K562 (cell line): ENCODE measurements at regions not wholly inside any gene's neighbourhood (a gene's known extent, or its start where the extent isn't known, plus 50 kb on each side); places are given as distances from the start of the nearest gene placed in this dataset.

Experiments used
- ATAC-seq: fragments of 200-7000 bp; cut with Tn5 transposase; 3 replicates; pipeline ENCODE4 v1.9.1; 2020; ENCODE audit warnings: moderate library complexity
- BruUV-seq: library from RNA; stranded (reverse); fragments of 400-500 nt; replicated peaks from 2 replicates; lab custom pipeline; 2021; lab: Mats Ljungman, UMichigan
- CTCF ChIA-PET: fragments of 300-600 bp; formaldehyde crosslinking; extraction: SDS; loops from one replicate; lab custom pipeline; 2021; ENCODE audit warnings: low intra/inter-chr PET ratio; lab: Yijun Ruan, JAX
- POLR2A ChIA-PET: fragments of 300-600, 350-650 bp; sonication (Branson Sonifier 250); formaldehyde crosslinking; extraction: SDS; loops from one replicate; lab custom pipeline; 2021; ENCODE audit warnings: antibody characterized with exemption, inconsistent platforms; lab: Yijun Ruan, JAX
- DNase-seq, 4 experiments: peaks; one replicate each; pipeline versions ENCODE4 v3.0.0 to v3.0.0-alpha.2; 2011 to 2018; ENCODE audit warnings: low spot score in 3 of 4, mixed read lengths in 3 of 4; ENCODE audit errors: extremely low read depth in 1 of 4
- FAIRE-seq: peaks from 2 replicates; lab custom pipeline; 2011; peaks lifted over from hg19 to GRCh38; lab: Jason Lieb, UNC
- H2AFZ ChIP-seq: 2 replicates; pipeline ENCODE4 v1.6.0; 2011; ENCODE audit warnings: low read depth, low read length, control low read depth, inconsistent platforms
- H3K27ac ChIP-seq: fragments of 200-600 bp; 3 replicates; pipeline ENCODE4 v1.8.0; 2011; ENCODE audit warnings: low read depth, mild to moderate bottlenecking, control low read depth, inconsistent platforms, low read length, moderate library complexity, mixed read lengths; ENCODE audit errors: extremely low read depth
- H3K27me3 ChIP-seq, 2 experiments: fragments of 300-600 bp in 1 of 2; 2 replicates in 1 of 2; 3 replicates in 1 of 2; pipeline versions ENCODE4 v1.6.0 to v1.8.0; 2011; ENCODE audit warnings: inconsistent platforms in 2 of 2, low read length in 2 of 2, mild to moderate bottlenecking in 1 of 2, mixed read lengths in 1 of 2, moderate library complexity in 1 of 2; ENCODE audit not compliant: control insufficient read depth in 2 of 2, insufficient read depth in 2 of 2
- H3K36me3 ChIP-seq: fragments of 300-600 bp; 3 replicates; pipeline ENCODE4 v1.8.0; 2011; ENCODE audit warnings: mild to moderate bottlenecking, low read length, inconsistent platforms; ENCODE audit not compliant: control insufficient read depth, insufficient read depth
- H3K4me1 ChIP-seq, 2 experiments: fragments of 200-600 bp in 1 of 2; replicated peaks in 1 of 2; 2 replicates in 1 of 2; 3 replicates in 1 of 2; pipeline versions ENCODE4 v1.5.1 to v1.8.0; 2011; ENCODE audit warnings: inconsistent platforms in 2 of 2, low read length in 2 of 2, mild to moderate bottlenecking in 1 of 2, mixed read lengths in 1 of 2, moderate library complexity in 1 of 2; ENCODE audit not compliant: control insufficient read depth in 2 of 2, insufficient read depth in 2 of 2
- H3K4me2 ChIP-seq: 2 replicates; pipeline ENCODE4 v1.6.1; 2011; ENCODE audit warnings: low read length, control low read depth, inconsistent platforms, mixed read lengths; ENCODE audit not compliant: insufficient read depth
- H3K4me3 ChIP-seq: fragments of 200-600 bp; sonication (generic), shearing (Covaris generic); 2 replicates; pipeline ENCODE4 v1.5.1; 2016; ENCODE audit warnings: control low read depth, inconsistent platforms
- H3K79me2 ChIP-seq: fragments of 200-600 bp; 3 replicates; pipeline ENCODE4 v1.8.0; 2011; ENCODE audit warnings: low read length, inconsistent platforms; ENCODE audit not compliant: control insufficient read depth, insufficient read depth
- H3K9ac ChIP-seq, 2 experiments: 2 replicates each; pipeline versions ENCODE4 v1.6.0 to v1.6.1; 2011; ENCODE audit warnings: low read depth in 2 of 2, low read length in 2 of 2, control low read depth in 1 of 2, inconsistent platforms in 1 of 2, mild to moderate bottlenecking in 1 of 2, mixed read lengths in 1 of 2; ENCODE audit not compliant: insufficient read depth in 1 of 2
- H3K9me1 ChIP-seq: one replicate; pipeline ENCODE4 v1.6.0; 2011; ENCODE audit warnings: inconsistent platforms, mild to moderate bottlenecking, low read length, moderate library complexity; ENCODE audit not compliant: control insufficient read depth, insufficient read depth
- H3K9me3 ChIP-seq: replicated peaks from 2 replicates; pipeline ENCODE4 v1.5.1; 2011; ENCODE audit warnings: low read depth, low read length, inconsistent platforms; ENCODE audit not compliant: control insufficient read depth, insufficient read depth
- H4K20me1 ChIP-seq: replicated peaks from 2 replicates; pipeline ENCODE4 v1.6.1; 2011; ENCODE audit warnings: low read length, inconsistent platforms, mixed read lengths; ENCODE audit not compliant: control insufficient read depth, insufficient read depth
- BRF1 ChIP-seq: IDR thresholded peaks from 3 replicates; pipeline ENCODE4 v1.6.1; 2011; ENCODE audit warnings: borderline replicate concordance, mild to moderate bottlenecking; ENCODE audit not compliant: insufficient read length; ENCODE audit errors: extremely low read depth
- CEBPB ChIP-seq: fragments of 450-650 bp; IDR thresholded peaks from 2 replicates; pipeline ENCODE4 v1.6.1; 2016; ENCODE audit warnings: missing genetic modification characterization, missing compliant biosample characterization
- FUS ChIP-seq: fragments of 200-400 bp; formaldehyde crosslinking; optimal IDR thresholded peaks from 2 replicates; pipeline ENCODE3; 2017; ENCODE audit warnings: low read depth, low read length
- MIER1 ChIP-seq: fragments of 450-650 bp; IDR thresholded peaks from 2 replicates; pipeline ENCODE4 v1.6.1; 2016; ENCODE audit warnings: antibody characterized with exemption, mild to moderate bottlenecking, low read depth
- RFX5 ChIP-seq: IDR thresholded peaks from 2 replicates; pipeline ENCODE4 v1.6.1; 2011; ENCODE audit warnings: low read depth, mild to moderate bottlenecking, improper control_type of control experiment, low read length
- SAFB ChIP-seq: fragments of 200-400 bp; formaldehyde crosslinking; IDR thresholded peaks from 2 replicates; pipeline ENCODE4 v1.6.1; 2017; ENCODE audit warnings: low read depth, low read length, borderline replicate concordance
- SIN3A ChIP-seq, 2 experiments: fragments of 150-350 bp in 1 of 2; IDR thresholded peaks; 2 replicates each; pipeline ENCODE4 v1.6.1; 2011 to 2016; ENCODE audit warnings: borderline replicate concordance in 2 of 2, low read depth in 2 of 2, low read length in 2 of 2, mild to moderate bottlenecking in 2 of 2, moderate library complexity in 2 of 2; ENCODE audit not compliant: control insufficient read depth in 1 of 2
- SMC3 ChIP-seq: conservative IDR thresholded peaks from 2 replicates; pipeline ENCODE4 v1.6.1; 2011; ENCODE audit warnings: low read depth, low read length, improper control_type of control experiment; ENCODE audit not compliant: insufficient read depth
- ZNF224 ChIP-seq: sonication (generic); formaldehyde crosslinking; IDR thresholded peaks from 2 replicates; pipeline ENCODE4 v1.8.0; 2022; ENCODE audit warnings: mild to moderate bottlenecking, missing genetic modification reagents
- ZNF253 ChIP-seq: fragments of 250-450 bp; sonication (Bioruptor Pico); conservative IDR thresholded peaks from 2 replicates; pipeline ENCODE4 v1.6.1; 2021; ENCODE audit warnings: mild to moderate bottlenecking
- ZNF449 ChIP-seq: fragments of 250-450 bp; sonication (Bioruptor Pico); IDR thresholded peaks from 2 replicates; pipeline ENCODE4 v1.8.0; 2022; ENCODE audit warnings: moderate library complexity, mild to moderate bottlenecking, inconsistent platforms
- ZNF778 ChIP-seq: fragments of 450-650 bp; formaldehyde crosslinking; IDR thresholded peaks from 2 replicates; pipeline ENCODE4 v1.4.0; 2020; ENCODE audit warnings: mild to moderate bottlenecking, moderate library complexity
- WGBS: fragments of 100-300 bp; shearing (Covaris generic); methylation state at CpG from one replicate; pipeline ENCODE4 v1.1.6; 2016; ENCODE audit warnings: low coverage, mixed read lengths; ENCODE audit not compliant: insufficient coverage; ENCODE audit errors: missing lambda C conversion rate; 5-methylcytosine and 5-hydroxymethylcytosine counted together
- in situ Hi-C: fragments of 300-500 bp; cut with MboI; formaldehyde crosslinking; loops from 4 replicates; pipeline ENCODE4 v1.15.0; 2018; ENCODE audit warnings: inconsistent platforms, mixed read lengths
- intact Hi-C: fragments of 100-400 bp; cut with micrococcal nuclease; formaldehyde crosslinking; loops from 2 replicates; pipeline ENCODE4 v1.14.2; 2022
- TF ChIP-seq, protein P1 (sequence below): fragments of 250-450 bp; sonication (Bioruptor Pico); IDR thresholded peaks from 2 replicates; pipeline ENCODE4 v1.4.0; 2020; ENCODE audit warnings: mild to moderate bottlenecking, moderate library complexity
- TF ChIP-seq, protein P2 (sequence below): IDR thresholded peaks from 3 replicates; pipeline ENCODE4 v1.6.1; 2011; ENCODE audit warnings: borderline replicate concordance, mild to moderate bottlenecking, moderate library complexity; ENCODE audit not compliant: insufficient read length; ENCODE audit errors: extremely low read depth

GRCh38 chr4:177185151-177185550, 124.5 kb upstream of the NEIL3 start (continued):
- TF ChIP-seq, protein P1, sequence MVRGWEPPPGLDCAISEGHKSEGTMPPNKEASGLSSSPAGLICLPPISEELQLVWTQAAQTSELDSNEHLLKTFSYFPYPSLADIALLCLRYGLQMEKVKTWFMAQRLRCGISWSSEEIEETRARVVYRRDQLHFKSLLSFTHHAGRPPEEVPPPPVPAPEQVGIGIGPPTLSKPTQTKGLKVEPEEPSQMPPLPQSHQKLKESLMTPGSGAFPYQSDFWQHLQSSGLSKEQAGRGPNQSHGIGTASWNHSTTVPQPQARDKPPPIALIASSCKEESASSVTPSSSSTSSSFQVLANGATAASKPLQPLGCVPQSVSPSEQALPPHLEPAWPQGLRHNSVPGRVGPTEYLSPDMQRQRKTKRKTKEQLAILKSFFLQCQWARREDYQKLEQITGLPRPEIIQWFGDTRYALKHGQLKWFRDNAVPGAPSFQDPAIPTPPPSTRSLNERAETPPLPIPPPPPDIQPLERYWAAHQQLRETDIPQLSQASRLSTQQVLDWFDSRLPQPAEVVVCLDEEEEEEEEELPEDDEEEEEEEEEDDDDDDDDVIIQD (CRISPR knock-in tag): no peak
- no peak for TF ChIP-seq SIN3A (IDR thresholded peaks at IDR 0.05; ENCODE audit: borderline replicate concordance in 2 of 2, control insufficient read depth in 1 of 2, low read depth in 2 of 2, low read length in 2 of 2)
- no peak for TF ChIP-seq RFX5
- TF ChIP-seq, all 486 proteins: peak for 0

GRCh38 chr4:177185579-177185978, 124.1 kb upstream of the NEIL3 start:
- in situ Hi-C loops: no loop called here
- no TSS peak for BruUV-seq
- ChIA-PET POLR2A (no interaction called here), CTCF (no interaction called here)
- ATAC-seq (no peak), FAIRE-seq (no peak), DNase-seq (no peak)
- H3K27ac ChIP-seq: no peak overlapping the region
- no peaks in the 10 kb centered on the region for H3K4me1 ChIP-seq
- no peak overlapping the region for H3K9ac ChIP-seq
- H3K9me1 ChIP-seq: no peaks in the 10 kb centered on the region
- no peaks in the 10 kb centered on the region for H3K79me2 ChIP-seq
- no peaks in the 10 kb centered on the region for H4K20me1 ChIP-seq
- H3K9me3 ChIP-seq: no peaks in the 10 kb centered on the region
- no peaks in the 10 kb centered on the region for H3K36me3 ChIP-seq
- no peak overlapping the region for H3K4me2 ChIP-seq
- no peak overlapping the region for H3K4me3 ChIP-seq
- intact Hi-C loops: no loop called here
- no peak overlapping the region for H2AFZ ChIP-seq
- WGBS: 4% methylated on average over 2 of the region's 2 CpGs
- H3K27me3 ChIP-seq: no peaks in the 10 kb centered on the region
- TF ChIP-seq ZNF253 (CRISPR knock-in tag) (no peak), ZNF449 (no peak), ZNF224 (CRISPR knock-in tag) (no peak), SAFB (no peak), ZNF778 (no peak), FUS (no peak), RFX5 (no peak), MIER1 (no peak), BRF1 (no peak), CEBPB (no peak), SMC3 (no peak)
- TF ChIP-seq, protein P2, sequence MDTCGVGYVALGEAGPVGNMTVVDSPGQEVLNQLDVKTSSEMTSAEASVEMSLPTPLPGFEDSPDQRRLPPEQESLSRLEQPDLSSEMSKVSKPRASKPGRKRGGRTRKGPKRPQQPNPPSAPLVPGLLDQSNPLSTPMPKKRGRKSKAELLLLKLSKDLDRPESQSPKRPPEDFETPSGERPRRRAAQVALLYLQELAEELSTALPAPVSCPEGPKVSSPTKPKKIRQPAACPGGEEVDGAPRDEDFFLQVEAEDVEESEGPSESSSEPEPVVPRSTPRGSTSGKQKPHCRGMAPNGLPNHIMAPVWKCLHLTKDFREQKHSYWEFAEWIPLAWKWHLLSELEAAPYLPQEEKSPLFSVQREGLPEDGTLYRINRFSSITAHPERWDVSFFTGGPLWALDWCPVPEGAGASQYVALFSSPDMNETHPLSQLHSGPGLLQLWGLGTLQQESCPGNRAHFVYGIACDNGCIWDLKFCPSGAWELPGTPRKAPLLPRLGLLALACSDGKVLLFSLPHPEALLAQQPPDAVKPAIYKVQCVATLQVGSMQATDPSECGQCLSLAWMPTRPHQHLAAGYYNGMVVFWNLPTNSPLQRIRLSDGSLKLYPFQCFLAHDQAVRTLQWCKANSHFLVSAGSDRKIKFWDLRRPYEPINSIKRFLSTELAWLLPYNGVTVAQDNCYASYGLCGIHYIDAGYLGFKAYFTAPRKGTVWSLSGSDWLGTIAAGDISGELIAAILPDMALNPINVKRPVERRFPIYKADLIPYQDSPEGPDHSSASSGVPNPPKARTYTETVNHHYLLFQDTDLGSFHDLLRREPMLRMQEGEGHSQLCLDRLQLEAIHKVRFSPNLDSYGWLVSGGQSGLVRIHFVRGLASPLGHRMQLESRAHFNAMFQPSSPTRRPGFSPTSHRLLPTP: no peak
